GM23338 (cell line): ENCODE measurements at regions not wholly inside any gene's neighbourhood (a gene's known extent, or its start where the extent isn't known, plus 50 kb on each side); places are given as distances from the start of the nearest gene placed in this dataset.

ENCODE experiments used
- ATAC-seq: fragments of 200-7000 bp; cut with Tn5 transposase; 3 replicates; pipeline ENCODE4 v1.9.1; 2020
- DNase-seq: peaks from one replicate; pipeline ENCODE4 v3.0.0-alpha.2; 2015; ENCODE audit warnings: low spot score
- H2AFZ ChIP-seq: fragments of 200-600 bp; sonication (generic); 2 replicates; pipeline ENCODE4 v1.8.0; 2016; ENCODE audit warnings: antibody characterized with exemption, mild to moderate bottlenecking, moderate library complexity
- H3F3A ChIP-seq: fragments of 200-600 bp; sonication (generic); replicated peaks from 2 replicates; pipeline ENCODE4 v1.8.0; 2017; ENCODE audit warnings: antibody characterized with exemption, mixed run types, low read depth
- H3K27ac ChIP-seq: fragments of 200-600 bp; sonication (generic); 2 replicates; pipeline ENCODE4 v1.6.1; 2016; ENCODE audit warnings: low read depth
- H3K27me3 ChIP-seq: fragments of 200-600 bp; sonication (generic); 2 replicates; pipeline ENCODE4 v1.8.0; 2016; ENCODE audit warnings: mild to moderate bottlenecking, mixed run types, moderate library complexity; ENCODE audit not compliant: insufficient read depth
- H3K36me3 ChIP-seq: fragments of 200-600 bp; sonication (generic); 2 replicates; pipeline ENCODE4 v1.8.0; 2016; ENCODE audit warnings: mild to moderate bottlenecking; ENCODE audit not compliant: insufficient read depth
- H3K4me1 ChIP-seq: fragments of 200-600 bp; sonication (generic); 2 replicates; pipeline ENCODE4 v1.8.0; 2016; ENCODE audit warnings: mild to moderate bottlenecking, moderate library complexity; ENCODE audit not compliant: insufficient read depth
- H3K4me2 ChIP-seq: fragments of 200-600 bp; sonication (generic); 2 replicates; pipeline ENCODE4 v1.7.1; 2017; ENCODE audit warnings: mixed run types
- H3K4me3 ChIP-seq: fragments of 200-600 bp; sonication (generic); 2 replicates; pipeline ENCODE4 v1.6.1; 2016; ENCODE audit warnings: mixed run types
- H3K79me2 ChIP-seq: fragments of 200-600 bp; sonication (generic); replicated peaks from 2 replicates; pipeline ENCODE4 v1.8.0; 2017; ENCODE audit warnings: mild to moderate bottlenecking; ENCODE audit not compliant: insufficient read depth
- H3K9me2 ChIP-seq: fragments of 200-600 bp; sonication (generic); 2 replicates; pipeline ENCODE4 v1.8.0; 2017; ENCODE audit not compliant: insufficient read depth
- H4K20me1 ChIP-seq: fragments of 200-600 bp; sonication (generic); replicated peaks from 2 replicates; pipeline ENCODE4 v1.8.0; 2017; ENCODE audit warnings: mild to moderate bottlenecking; ENCODE audit not compliant: insufficient read depth
- H3K27ac Mint-ChIP-seq: 2 replicates; pipeline ENCODE4 v1.8.0; 2020; ENCODE audit warnings: inconsistent platforms, mild to moderate bottlenecking, moderate library complexity, mixed read lengths
- H3K27me3 Mint-ChIP-seq: 3 replicates; pipeline ENCODE4 v1.8.0; 2022; ENCODE audit warnings: low read depth, mild to moderate bottlenecking, moderate library complexity, mixed read lengths, inconsistent platforms; ENCODE audit not compliant: insufficient read depth, poor library complexity
- H3K36me3 Mint-ChIP-seq: 3 replicates; pipeline ENCODE4 v1.8.0; 2021; ENCODE audit warnings: low read depth, mild to moderate bottlenecking, inconsistent platforms, moderate library complexity, mixed read lengths
- H3K4me1 Mint-ChIP-seq: 3 replicates; pipeline ENCODE4 v1.8.0; 2020; ENCODE audit warnings: mild to moderate bottlenecking, inconsistent platforms, mixed read lengths
- H3K4me3 Mint-ChIP-seq: 3 replicates; pipeline ENCODE4 v1.8.0; 2021; ENCODE audit warnings: moderate library complexity, mild to moderate bottlenecking, inconsistent platforms, mixed read lengths
- H3K9me3 Mint-ChIP-seq: 3 replicates; pipeline ENCODE4 v1.8.0; 2020; ENCODE audit warnings: moderate library complexity, mild to moderate bottlenecking, inconsistent platforms, mixed read lengths
- EZH2 ChIP-seq: fragments of 200-600 bp; sonication (generic); IDR thresholded peaks from one replicate; pipeline ENCODE4 v1.8.0; 2017; ENCODE audit warnings: antibody characterized with exemption, mild to moderate bottlenecking, low read depth; ENCODE audit not compliant: unreplicated experiment
- JUNB ChIP-seq: IDR thresholded peaks from one replicate; pipeline ENCODE4 v1.6.1; 2016; ENCODE audit warnings: antibody characterized with exemption; ENCODE audit not compliant: unreplicated experiment
- NANOG ChIP-seq: IDR thresholded peaks from 2 replicates; pipeline ENCODE4 v1.6.1; 2016; ENCODE audit warnings: antibody characterized with exemption, borderline replicate concordance
- POLR2AphosphoS5 ChIP-seq: IDR thresholded peaks from 2 replicates; pipeline ENCODE4 v1.6.1; 2016; ENCODE audit warnings: antibody characterized with exemption, low read depth
- ZNF114 ChIP-seq: fragments of 250-450 bp; sonication (Bioruptor Pico); IDR thresholded peaks from 2 replicates; pipeline ENCODE4 v1.5.0; 2020; ENCODE audit warnings: mild to moderate bottlenecking, moderate library complexity
- ZNF331 ChIP-seq: fragments of 250-450 bp; sonication (Bioruptor Pico); IDR thresholded peaks from 2 replicates; pipeline ENCODE4 v1.5.0; 2020; ENCODE audit warnings: low read depth, mild to moderate bottlenecking, moderate library complexity
- TF ChIP-seq, protein P1 (sequence below): IDR thresholded peaks from one replicate; pipeline ENCODE4 v1.6.1; 2018; ENCODE audit warnings: antibody characterized with exemption; ENCODE audit not compliant: unreplicated experiment
- TF ChIP-seq, protein P2 (sequence below), 2 experiments: fragments of 200-600 bp in 1 of 2; sonication (generic) in 1 of 2; conservative IDR thresholded peaks; 2 replicates each; pipeline versions ENCODE4 v1.5.1 to v1.6.1; 2016 to 2017; ENCODE audit warnings: antibody characterized with exemption in 2 of 2, low read depth in 2 of 2, mild to moderate bottlenecking in 2 of 2, moderate library complexity in 1 of 2
- TF ChIP-seq, protein P3 (sequence below): IDR thresholded peaks from 2 replicates; pipeline ENCODE4 v1.6.1; 2016; ENCODE audit warnings: antibody characterized with exemption

DNA sequence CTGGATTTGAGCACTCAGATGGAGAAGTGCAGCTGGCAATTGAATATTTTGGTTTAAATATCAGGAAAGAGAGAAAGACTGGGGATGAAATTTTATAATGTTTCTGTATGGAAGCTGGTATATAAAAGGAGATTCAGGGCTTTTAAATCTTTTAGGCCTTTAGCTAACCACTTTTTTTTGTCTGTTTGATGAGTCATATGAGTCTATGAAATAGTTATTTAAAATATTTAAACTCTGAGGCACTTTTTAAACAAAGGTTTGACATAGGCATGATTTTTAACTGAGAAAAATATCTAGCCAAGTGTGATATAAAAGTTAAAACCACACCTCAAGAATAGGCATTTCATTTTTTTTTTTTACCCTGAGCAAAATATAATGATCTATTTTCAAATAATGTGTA is 944.3 kb downstream of the GATA3 start (continued):
- TF ChIP-seq, protein P1, sequence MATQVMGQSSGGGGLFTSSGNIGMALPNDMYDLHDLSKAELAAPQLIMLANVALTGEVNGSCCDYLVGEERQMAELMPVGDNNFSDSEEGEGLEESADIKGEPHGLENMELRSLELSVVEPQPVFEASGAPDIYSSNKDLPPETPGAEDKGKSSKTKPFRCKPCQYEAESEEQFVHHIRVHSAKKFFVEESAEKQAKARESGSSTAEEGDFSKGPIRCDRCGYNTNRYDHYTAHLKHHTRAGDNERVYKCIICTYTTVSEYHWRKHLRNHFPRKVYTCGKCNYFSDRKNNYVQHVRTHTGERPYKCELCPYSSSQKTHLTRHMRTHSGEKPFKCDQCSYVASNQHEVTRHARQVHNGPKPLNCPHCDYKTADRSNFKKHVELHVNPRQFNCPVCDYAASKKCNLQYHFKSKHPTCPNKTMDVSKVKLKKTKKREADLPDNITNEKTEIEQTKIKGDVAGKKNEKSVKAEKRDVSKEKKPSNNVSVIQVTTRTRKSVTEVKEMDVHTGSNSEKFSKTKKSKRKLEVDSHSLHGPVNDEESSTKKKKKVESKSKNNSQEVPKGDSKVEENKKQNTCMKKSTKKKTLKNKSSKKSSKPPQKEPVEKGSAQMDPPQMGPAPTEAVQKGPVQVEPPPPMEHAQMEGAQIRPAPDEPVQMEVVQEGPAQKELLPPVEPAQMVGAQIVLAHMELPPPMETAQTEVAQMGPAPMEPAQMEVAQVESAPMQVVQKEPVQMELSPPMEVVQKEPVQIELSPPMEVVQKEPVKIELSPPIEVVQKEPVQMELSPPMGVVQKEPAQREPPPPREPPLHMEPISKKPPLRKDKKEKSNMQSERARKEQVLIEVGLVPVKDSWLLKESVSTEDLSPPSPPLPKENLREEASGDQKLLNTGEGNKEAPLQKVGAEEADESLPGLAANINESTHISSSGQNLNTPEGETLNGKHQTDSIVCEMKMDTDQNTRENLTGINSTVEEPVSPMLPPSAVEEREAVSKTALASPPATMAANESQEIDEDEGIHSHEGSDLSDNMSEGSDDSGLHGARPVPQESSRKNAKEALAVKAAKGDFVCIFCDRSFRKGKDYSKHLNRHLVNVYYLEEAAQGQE, result no peak
- no peak for TF ChIP-seq JUNB

DNA sequence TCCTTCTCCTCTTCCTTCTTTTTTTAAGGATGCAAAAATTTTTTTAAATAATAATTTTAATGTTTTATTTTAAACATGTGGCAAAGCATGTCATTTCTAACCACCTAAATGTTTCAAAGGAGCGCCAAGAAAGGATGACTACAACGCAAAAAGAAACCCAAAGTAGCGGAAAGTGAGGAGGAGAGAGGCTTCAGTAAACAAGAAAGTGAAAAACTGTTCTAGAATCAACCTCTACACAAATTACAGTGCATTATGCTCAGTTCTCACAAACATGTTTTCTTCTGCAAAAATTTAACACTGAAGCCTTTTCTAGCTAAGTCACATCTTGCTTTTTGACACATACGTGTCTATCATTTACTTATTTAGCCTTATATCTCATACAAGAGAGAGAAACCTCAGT is 948.6 kb downstream of the GATA3 start:
- H3K79me2 ChIP-seq, result no peaks in the 10 kb centered on the region
- H3K27me3 ChIP-seq, result no peaks in the 10 kb centered on the region
- ATAC-seq, result no peak
- H3K9me2 ChIP-seq, result 0 out of 2 replicates have a peak, but pooled peaks cover 3% of the 10 kb centered on the region
- TF ChIP-seq, protein P2, sequence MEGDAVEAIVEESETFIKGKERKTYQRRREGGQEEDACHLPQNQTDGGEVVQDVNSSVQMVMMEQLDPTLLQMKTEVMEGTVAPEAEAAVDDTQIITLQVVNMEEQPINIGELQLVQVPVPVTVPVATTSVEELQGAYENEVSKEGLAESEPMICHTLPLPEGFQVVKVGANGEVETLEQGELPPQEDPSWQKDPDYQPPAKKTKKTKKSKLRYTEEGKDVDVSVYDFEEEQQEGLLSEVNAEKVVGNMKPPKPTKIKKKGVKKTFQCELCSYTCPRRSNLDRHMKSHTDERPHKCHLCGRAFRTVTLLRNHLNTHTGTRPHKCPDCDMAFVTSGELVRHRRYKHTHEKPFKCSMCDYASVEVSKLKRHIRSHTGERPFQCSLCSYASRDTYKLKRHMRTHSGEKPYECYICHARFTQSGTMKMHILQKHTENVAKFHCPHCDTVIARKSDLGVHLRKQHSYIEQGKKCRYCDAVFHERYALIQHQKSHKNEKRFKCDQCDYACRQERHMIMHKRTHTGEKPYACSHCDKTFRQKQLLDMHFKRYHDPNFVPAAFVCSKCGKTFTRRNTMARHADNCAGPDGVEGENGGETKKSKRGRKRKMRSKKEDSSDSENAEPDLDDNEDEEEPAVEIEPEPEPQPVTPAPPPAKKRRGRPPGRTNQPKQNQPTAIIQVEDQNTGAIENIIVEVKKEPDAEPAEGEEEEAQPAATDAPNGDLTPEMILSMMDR (conservative IDR thresholded peaks at IDR 0.05; ENCODE audit: low read depth in 2 of 2), result no peak
- no peak for TF ChIP-seq ZNF114 (CRISPR knock-in tag)
- no peak for TF ChIP-seq EZH2
- TF ChIP-seq, protein P3, sequence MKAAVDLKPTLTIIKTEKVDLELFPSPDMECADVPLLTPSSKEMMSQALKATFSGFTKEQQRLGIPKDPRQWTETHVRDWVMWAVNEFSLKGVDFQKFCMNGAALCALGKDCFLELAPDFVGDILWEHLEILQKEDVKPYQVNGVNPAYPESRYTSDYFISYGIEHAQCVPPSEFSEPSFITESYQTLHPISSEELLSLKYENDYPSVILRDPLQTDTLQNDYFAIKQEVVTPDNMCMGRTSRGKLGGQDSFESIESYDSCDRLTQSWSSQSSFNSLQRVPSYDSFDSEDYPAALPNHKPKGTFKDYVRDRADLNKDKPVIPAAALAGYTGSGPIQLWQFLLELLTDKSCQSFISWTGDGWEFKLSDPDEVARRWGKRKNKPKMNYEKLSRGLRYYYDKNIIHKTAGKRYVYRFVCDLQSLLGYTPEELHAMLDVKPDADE, result no peak
- TF ChIP-seq ZNF331 (CRISPR knock-in tag), result no peak
- no peak for TF ChIP-seq NANOG
- no peak for TF ChIP-seq JUNB
- no peak for TF ChIP-seq POLR2AphosphoS5
- Mint-ChIP-seq H3K27me3 (no peaks in the 10 kb centered on the region), H3K27ac (no peak overlapping the region), H3K4me1 (no peaks in the 10 kb centered on the region), H3K4me3 (no peak overlapping the region), H3K9me3 (no peaks in the 10 kb centered on the region; the same call in 2 of the 3 replicates), H3K36me3 (no peaks in the 10 kb centered on the region)
- H3F3A ChIP-seq, result no peaks in the 10 kb centered on the region
- no peak for DNase-seq
- no peak overlapping the region for H3K27ac ChIP-seq
- H2AFZ ChIP-seq, result no peak overlapping the region
- no peak overlapping the region for H3K4me2 ChIP-seq
- no peaks in the 10 kb centered on the region for H3K36me3 ChIP-seq
- H3K4me3 ChIP-seq, result no peak overlapping the region
- H3K4me1 ChIP-seq, result no peaks in the 10 kb centered on the region
- no peaks in the 10 kb centered on the region for H4K20me1 ChIP-seq
